Forelimb muscle (tissue), 1 donor: ENCODE measurements at regions not wholly inside any gene's neighbourhood (a gene's known extent, or its start where the extent isn't known, plus 50 kb on each side); places are given as distances from the start of the nearest gene placed in this dataset.

Experiments
- DNase-seq: peaks from one replicate; pipeline ENCODE4 v3.0.0-alpha.2; 2013; ENCODE audit warnings: low read depth

DNA sequence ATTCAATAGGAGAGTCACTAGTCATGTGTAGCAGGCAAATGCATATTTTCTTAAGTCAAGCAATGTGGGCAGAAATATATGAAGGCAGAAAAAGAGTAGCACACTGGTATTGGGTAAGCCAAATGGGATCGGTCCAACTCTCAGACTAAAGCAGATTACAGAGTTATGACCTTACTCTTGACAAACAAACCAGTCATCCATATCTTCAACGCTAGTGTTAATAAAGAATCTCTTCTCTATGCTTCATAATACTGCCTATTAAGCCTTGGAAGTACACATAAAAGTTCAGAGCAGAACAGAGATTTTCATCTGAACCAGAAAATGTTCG lies 320.2 kb upstream of the JARID2 start:
- no peak for DNase-seq

DNA sequence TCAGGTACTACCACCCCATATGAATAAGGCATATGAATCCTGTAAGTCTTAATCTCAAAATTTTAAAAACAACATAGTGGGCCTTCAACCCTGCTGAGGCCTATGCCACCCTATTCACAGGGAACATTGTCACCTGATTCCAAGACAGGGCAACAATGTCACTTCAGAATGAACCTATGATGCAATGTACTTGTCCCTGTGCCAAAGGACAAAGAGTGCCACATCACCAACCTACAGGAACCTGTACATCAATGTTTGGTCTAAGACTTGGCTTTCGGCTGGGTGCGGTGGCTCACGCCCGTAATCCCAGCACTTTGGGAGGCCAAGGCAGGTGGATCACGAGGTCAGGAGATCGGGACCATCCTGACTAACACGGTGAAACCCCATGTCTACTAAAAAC lies 318.5 kb upstream of the JARID2 start:
- DNase-seq = no peak

DNA sequence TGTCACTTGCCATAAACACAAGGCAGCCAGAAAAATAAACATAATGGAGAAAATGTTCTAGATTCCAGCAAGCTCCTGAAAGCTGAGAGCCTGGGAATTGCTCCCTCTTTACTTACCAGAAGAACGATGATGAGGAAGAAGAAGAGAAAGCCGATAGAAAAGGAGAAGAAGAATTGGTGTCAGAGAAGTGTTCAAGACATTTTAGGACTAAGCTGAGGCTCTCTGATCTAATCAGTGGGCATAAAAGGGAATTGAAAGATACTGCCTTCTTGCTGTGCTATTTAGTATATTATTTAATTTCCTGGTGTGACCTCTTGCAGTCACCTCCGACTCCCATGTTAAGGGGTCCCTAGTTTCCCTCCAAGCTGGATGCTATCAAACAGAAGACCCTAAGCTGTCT lies 316.6 kb upstream of the JARID2 start:
- DNase-seq = no peak

DNA sequence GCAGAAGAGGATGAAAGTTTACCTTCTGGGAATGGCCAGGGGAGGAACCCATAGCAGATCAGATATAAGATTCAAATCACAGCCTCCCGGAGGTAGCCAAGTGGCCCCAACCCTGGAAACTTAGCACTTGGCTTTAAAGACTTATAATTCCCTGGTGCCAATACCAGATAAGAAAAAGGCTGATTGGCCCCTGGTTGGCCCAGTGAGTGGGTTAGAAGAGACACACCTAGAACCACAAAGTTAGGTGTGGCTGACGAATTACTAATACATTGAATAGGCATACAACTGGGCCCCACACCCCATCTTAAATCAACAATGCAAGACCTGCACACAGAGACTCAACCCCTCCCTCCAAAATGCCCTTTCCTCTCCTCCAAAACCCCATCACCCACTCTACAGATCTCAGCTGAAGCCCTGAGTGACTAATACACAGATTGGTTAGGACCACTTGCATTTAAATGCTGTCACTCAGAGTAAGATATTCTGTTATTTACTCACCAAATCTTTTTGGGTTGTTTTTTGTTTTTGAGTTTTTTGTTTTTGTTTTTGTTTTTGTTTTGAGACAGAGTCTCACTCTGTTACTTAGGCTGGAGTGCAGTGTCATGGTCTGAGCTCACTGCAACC lies 315.4 kb upstream of the JARID2 start:
- DNase-seq = no peak

DNA sequence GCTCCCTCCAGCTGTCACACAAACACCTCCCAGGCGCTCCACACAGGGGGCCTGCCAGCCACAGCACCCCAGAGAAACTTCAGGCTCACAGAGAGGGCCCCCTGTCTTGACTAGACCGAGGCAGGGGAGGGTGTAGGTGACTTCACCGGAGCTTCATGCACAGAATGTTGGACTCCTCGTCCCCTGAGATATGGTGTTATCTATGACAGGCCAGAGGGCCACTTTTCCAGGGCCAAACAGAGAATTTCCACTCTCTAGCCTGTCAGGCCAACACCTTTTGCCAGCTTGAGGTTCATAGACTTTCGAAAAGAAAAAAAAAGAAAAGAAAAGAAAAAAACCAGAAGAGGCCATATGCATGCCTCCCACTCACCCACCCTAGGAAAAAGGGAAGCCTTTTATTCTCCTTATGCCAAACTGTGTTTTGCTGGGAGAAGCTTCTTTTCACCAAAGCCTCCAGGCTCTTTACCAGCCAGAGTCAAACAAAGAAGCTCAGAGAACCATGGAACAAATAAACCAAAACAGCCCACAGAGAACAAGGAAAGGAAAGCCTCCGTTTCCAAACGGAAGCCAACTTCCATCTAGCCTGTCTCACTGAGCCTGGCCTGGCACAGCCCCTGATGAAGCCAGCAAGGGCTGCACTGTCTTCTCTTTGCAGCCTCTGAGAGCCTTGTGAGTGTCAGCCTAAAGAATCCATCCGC lies 313.2 kb upstream of the JARID2 start:
- no peak for DNase-seq

DNA sequence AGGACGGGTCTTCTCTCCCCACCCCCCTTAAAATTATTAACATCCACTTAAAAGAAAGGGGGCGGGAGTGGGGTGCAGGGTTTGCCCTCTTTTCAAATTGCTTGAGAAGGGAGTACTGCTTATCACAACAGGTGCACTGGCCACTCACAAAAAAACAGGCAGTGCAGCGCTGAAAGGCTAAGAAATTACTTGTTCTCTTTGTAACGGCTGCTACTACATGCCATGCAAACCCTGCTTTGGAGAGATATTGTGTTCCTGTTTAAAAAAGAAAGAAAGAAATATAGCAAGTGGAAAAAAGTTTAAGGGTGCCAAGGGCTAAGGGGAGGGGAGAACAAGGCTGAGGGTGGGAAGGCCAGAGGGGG lies 312.7 kb upstream of the JARID2 start:
- no peak for DNase-seq

DNA sequence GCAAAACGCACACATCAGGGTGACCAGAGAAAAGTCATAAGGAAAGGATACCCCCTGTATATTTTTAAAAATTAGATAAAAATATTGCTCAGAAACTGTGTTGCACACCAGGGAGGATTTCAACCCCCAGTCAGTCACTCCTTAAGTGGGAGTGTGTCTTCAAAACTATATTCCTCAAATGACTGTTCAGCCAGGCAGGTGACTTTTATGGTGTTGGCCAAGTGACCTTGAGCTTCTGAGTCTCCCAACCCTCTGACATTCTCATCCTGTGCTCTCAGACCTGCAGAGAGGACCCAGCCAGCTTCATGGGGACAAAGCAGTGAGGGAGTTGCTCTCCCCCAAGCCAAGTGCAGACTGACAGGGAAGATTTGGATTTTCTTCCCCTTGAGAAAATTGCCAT lies 311.9 kb upstream of the JARID2 start:
- DNase-seq = no peak

DNA sequence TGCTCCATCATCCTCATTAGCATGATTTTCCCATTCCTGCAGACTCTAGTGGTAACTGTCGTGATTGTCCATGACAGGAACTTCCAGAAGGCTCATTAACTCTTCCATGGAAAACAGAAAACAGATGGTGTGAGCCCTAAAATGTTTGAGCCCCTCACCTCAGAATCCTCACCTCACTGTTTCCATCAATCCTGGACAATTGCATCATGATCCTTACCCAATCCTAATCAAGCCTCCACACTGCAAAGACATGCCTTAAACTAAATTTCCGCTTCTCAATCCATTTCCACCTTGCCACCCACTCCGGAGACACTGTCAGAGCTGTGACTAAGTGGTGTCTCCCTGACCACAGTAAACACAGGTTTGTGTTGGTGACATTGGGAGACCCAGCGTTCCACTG lies 311.0 kb upstream of the JARID2 start:
- DNase-seq = no peak

DNA sequence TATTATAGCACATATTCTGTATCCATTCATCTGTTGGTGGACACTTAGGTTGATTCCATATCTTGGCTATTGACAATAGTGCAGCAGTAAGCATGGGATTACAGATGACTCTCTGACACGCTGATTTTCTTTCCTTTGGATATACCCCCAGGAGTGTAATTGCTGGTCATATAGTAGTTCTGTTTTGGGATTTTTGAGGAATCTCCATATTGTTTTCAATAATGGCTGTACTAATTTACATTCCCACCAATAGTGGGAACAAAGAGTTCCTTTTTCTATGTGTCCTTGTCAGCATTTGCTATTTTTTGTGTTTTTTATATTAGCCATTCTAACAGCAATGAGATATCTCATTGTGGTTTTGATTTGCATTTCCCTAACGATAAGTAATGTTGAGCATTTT lies 309.0 kb upstream of the JARID2 start:
- no peak for DNase-seq

DNA sequence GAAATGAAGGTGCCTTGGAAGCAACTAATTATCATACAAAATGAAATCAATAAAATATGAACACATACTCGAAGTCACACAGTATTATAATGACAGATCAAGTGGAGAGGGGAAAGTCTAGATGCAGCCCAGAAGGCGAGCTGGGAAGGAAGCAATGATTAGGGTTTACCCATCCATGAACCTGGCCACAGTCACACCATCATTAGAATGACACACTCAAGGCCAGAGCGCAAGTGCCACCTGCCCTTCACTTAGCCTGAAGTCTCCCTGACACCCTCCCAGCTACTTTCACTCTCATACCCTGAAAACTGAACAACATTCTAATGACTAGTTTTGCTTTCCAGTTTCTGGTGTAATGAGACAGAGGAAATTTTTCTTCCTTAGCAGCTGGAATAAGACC lies 302.8 kb upstream of the JARID2 start:
- DNase-seq = no peak

DNA sequence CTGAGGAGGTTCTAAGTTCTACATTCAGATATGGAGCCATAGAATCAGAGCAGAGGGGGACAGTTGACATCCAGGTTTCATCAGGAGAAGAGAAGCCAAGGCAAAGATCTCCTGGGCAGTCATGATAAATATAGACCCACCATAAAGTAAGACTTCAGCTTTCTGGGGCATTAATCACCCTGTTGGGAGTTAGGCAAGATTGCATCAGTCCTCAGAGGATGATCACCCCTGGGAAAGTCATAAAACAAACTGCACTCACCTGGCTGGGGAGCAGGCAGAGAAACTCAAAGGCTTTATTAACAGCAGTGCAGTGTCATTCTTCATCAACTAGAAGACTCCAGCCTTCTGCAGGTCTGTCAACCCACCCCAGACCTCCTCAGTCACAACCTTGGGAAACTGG lies 301.3 kb upstream of the JARID2 start:
- DNase-seq = no peak

DNA sequence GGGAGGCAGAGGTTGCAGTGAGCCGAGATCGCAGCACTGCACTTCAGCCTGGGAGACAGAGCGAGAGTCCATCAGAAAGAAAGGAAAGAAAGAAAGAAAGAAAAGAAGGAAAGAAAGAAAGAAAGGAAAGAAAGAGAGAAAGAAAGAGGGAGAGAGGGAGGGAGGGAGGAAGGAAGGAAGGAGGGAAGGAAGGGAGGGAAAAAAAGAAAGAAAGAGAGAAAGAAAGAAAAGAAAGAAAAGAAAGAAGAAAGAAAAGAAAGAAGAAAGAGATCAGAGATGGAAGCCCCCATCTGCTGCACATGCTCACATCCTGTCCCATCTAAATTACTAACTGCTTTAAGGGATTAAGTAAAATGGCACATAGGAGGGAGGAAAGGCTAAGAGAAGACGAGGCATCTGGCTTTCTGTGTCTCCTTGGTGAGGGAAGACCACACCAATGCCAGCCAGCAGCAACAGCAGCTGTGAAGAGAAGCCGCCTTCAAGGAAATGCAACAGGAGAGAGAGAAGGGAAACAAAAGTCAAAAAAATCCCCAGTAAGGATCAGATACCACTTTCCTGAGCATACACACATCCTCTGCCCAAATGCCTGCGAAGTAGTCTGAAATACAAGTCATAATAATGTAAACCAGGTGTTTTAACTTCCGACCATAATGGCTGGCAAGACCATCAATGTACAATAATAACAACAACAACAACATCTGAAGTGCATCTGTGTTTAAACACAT lies 300.2 kb upstream of the JARID2 start:
- no peak for DNase-seq

DNA sequence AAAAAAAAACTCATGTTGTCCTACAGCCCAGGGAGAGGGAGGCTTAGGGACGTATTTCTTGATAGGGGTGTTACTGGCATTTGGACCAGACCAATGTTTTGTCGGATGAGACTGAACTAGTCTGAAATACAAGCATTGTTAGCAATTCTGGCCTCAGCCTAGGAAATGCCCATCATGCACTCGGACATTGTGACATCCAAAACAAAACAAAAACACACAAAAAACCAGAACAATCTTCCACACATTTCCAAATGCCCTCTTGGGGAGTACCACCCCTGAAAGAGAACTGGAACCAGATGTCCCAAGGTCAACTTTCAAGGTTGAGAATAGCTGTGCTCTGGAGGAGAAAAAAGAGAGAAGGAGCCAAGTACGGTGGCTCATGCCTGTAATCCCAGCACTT lies 299.1 kb upstream of the JARID2 start:
- DNase-seq = no peak

DNA sequence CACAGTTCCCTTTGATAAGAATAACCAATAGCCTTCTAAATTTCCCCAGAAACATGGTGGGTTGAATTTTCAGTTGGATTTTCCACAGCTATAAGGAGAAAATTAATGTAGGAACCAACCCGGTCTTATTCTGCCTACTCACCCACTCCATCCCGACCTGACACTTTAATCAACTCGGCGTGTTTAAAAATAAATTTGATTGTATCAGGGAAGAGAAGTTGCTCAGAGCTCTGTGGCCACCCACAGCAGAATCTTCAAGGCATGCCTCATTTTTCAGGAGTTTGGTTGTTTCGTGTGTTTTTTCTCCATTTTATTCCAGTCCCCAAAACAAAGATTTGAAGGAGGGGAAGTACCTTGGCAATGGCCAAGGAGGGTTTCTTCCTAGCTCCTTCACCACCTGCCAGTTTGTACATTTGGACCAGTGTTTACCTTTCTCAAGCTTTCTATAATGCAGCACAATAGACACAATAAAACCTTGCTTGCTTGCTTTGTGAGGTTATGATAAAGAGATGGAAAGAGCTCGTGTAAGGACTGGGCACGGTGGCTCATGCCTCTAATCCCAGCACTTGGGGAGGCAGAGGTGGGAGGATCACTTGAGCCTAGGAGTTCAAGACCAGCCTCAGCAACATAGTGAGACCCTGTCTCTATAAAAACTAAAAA lies 297.2 kb upstream of the JARID2 start:
- no peak for DNase-seq

DNA sequence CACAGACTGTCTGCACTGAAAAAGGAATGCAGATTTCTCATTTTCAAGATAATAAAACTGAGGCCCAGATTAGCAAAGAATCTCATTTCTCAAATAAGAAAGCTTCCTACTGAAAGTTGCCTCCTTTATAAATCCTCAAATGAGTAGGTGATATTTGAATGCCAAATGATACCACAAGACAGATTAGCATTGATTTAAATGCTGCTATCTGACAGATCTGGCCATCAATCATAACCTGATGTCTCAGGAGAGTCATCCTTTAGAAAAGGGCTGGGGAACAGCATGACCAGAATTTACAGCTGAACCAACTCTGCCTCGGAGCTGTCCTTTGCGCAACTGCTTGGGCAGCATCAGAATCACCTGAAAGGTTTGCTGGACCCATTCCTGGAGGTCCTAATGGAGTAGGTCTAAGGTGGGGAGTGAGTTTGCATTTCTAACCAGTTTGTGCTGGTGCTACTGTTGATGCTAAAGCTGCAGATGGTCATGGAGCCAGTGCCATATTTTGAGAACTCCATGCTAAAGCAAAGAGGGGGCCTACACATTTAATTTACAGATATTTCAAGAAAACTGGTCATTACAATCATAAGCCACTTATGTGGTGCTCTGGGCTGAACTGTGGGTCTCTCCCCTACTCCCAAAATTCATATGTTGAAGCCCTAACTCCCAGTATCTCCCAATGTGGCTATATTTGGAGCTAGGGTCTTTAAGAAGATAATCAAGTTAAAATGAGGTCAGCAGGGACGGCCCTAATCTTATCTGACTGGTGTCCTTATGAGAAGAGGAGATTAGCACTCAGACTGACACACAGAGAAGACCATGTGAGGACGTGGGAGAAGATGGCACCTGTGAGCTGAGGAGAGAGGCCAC lies 295.5 kb upstream of the JARID2 start:
- no peak for DNase-seq

DNA sequence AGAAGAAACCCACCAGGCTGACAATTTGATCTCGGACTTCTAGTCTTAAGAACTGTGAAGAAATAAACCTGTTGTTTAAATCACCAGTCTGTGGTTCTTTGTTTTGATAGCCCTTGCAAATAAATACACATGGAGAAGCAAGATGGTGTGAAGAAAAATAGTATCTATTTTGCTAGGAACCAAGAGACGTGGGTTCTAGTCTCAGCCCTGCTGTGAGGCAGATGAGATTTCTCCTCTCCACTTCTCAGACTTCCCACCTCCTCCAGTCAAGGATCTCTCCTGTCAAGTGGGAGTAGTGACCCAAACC lies 294.9 kb upstream of the JARID2 start:
- no peak for DNase-seq

DNA sequence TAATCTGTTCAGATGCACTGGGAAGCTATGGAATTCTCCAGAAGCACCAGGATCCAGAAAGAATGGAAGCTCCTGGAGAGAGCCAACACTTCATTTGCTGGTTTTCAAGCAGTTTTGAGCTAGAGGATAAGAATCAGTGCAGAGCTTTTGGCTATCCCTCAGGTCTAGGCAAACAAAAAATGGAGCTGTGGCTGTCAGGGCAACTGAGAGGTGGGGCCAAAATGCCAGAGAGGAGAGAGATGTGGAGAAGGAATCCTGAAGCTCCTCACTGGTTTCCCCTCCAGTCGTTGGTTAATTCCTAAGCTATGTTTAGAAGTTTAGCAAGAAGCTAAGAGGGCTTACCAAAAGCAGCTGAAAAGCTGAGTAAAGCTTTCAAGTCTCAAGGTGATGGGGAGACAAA lies 294.2 kb upstream of the JARID2 start:
- DNase-seq = no peak

DNA sequence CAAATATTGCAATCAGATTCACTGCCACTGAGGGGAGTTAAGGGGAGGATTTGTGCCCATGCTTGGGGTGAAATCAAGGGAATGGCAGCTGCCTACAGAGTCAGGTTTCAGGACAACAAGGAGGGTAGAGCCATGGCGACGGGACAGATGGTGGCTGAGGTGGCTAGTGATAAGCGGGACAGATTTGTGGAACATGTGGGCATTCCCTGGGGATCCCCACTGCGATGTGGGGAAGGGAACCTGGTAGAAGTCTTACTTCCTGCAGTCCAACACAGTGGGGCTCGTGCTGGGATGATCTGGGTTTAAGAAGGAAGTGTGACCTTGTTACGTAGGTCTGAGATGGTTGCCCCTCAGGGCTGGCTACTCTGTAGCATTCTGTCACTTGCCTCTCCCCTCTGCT lies 292.0 kb upstream of the JARID2 start:
- no peak for DNase-seq

DNA sequence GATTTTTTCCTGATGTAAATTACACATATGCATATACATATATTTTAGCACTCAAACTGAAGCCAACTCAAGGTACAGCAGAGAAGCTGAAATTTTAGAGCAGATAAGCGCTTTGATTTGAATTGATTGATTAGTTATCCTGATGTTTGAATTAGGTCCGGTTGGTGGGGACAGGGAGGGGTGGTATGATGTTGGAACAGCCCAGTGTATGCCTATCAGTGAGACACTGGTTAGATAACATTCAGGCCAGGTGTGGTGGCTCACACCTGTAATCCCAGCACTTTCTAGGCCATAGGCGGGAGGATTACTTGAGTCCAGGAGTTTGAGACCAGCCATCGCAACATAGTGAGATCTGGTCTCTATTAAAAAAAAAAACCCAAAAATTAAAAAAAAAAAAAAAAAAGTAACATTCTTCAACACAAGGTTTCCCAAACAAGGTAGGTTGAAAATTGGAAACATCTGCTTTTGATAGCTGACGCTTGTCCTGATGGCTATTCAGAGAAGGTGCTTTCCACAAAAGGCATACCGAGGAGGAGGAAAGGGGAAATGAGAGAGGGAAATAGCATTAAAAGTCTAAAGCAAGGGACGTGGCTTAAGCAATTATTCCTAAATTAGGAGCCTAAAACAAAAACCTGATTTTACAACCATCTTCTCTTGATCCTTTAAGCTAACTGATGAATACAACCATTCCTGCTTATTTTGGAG lies 288.4 kb upstream of the JARID2 start:
- no peak for DNase-seq

DNA sequence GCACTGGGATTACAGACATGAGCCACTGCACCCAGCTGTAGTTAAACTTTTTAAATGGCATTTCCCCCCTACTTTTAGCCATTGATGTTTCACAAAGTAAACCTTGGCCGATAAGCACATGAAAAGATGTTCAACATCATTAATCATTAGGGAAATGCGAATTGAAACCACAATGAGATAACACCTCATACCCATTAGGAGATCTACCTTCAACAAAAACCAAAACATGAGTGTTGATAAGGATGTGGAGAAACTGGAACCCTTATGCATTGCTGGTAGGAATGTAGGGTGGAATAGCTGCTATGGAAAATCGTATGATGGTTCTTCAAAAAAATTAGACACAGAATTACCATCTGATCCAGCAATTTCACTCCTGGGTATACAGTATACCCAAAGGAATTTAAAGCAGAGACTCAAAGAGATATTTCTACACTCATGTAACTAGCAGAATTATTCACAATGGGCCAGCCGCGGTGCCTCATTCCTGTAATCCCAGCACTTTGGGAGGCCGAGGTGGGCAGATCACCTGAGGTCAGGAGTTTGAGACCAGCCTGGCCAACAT lies 286.5 kb upstream of the JARID2 start:
- DNase-seq = no peak

DNA sequence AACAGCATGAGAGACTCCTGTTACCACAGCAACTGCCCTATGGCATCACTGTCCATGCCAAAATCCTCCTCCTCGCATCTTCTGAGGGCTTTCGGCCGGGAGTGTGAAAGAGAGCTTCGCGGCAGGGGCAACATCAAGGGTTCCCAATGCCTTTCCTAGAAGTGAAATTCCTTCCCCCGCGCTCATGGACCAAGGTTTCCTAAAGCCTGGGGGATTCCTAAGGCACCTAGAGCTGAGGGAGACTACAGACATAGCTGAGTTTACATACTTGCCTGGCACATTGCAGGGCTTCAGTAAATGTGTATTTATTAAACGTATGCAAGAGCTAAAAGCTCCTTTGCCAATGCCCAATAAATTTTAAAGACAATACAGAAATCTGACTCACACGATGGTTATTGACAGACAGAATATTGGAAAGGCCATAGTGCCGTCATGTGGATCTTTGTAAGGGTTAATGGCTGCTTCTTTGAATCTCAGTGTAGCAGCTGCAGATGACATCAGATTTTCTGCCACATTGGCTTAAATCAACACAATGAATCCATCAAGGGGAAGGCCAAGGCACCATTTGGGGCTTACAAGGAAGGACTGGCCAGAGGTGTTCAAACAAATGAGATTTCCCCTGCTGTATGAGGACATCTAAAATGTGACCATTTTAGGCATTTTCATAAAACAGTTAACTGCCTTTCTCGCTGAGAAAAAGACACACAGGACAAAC lies 281.2 kb upstream of the JARID2 start:
- DNase-seq = no peak
